Spleen (tissue), 11 donors: ENCODE measurements at regions not wholly inside any gene's neighbourhood (a gene's known extent, or its start where the extent isn't known, plus 50 kb on each side); places are given as distances from the start of the nearest gene placed in this dataset.
"Not testable (repeated sequence)": the region's sequence is repeated elsewhere in the genome, so short reads cannot be mapped to it uniquely, and the experiment has no call there.

ENCODE experiments used
- DNase-seq: peaks from one replicate; pipeline ENCODE4 v3.0.0-alpha.2; 2020
- H3K27ac ChIP-seq, 8 donors: fragments of 200-600 bp; sonication (generic) in 7 of 8; 1 replicate in 4 of 8; 2 replicates in 4 of 8; pipeline versions ENCODE4 v1.5.0 to v1.8.0; 2016 to 2021; ENCODE audit warnings: inconsistent platforms in 4 of 8, mild to moderate bottlenecking in 4 of 8, moderate library complexity in 1 of 8
- H3K27me3 ChIP-seq, 7 donors: fragments of 200-600 bp; sonication (generic) in 6 of 7; replicated peaks in 1 of 7; 1 replicate in 4 of 7; 2 replicates in 3 of 7; pipeline versions ENCODE4 v1.5.0 to v1.8.0; 2016 to 2021; ENCODE audit warnings: inconsistent platforms in 3 of 7, mild to moderate bottlenecking in 1 of 7
- H3K36me3 ChIP-seq, 6 donors: fragments of 200-600 bp; sonication (generic) in 5 of 6; 1 replicate in 4 of 6; 2 replicates in 2 of 6; pipeline versions ENCODE4 v1.5.0 to v1.8.0; 2016 to 2021; ENCODE audit warnings: inconsistent platforms in 2 of 6
- H3K4me1 ChIP-seq, 6 donors: fragments of 200-600 bp; sonication (generic) in 5 of 6; 1 replicate in 3 of 6; 2 replicates in 3 of 6; pipeline versions ENCODE4 v1.5.0 to v1.8.0; 2016 to 2021; ENCODE audit warnings: inconsistent platforms in 3 of 6
- H3K4me3 ChIP-seq, 8 donors: fragments of 200-600 bp; sonication (generic) in 7 of 8; 1 replicate in 4 of 8; 2 replicates in 4 of 8; pipeline versions ENCODE4 v1.5.0 to v1.8.0; 2016 to 2021; ENCODE audit warnings: inconsistent platforms in 4 of 8, mild to moderate bottlenecking in 4 of 8, moderate library complexity in 2 of 8
- H3K9me3 ChIP-seq, 8 donors: fragments of 200-600 bp; sonication (generic) in 7 of 8; 1 replicate in 4 of 8; 2 replicates in 4 of 8; pipeline versions ENCODE4 v1.5.0 to v1.8.0; 2016 to 2021; ENCODE audit warnings: inconsistent platforms in 4 of 8
- CTCF ChIP-seq, 11 experiments: fragments of 200-600 bp in 7 of 11; fragments of 450-650 bp in 4 of 11; sonication (generic) in 4 of 11; IDR thresholded peaks in 8 of 11; conservative IDR thresholded peaks in 3 of 11; 1 replicate in 7 of 11; 2 replicates in 4 of 11; pipeline versions ENCODE4 v1.4.0 to v1.8.0; 2016 to 2021; ENCODE audit warnings: antibody characterized with exemption in 11 of 11, inconsistent platforms in 4 of 11, mild to moderate bottlenecking in 1 of 11
- POLR2A ChIP-seq, 3 donors: fragments of 450-650 bp; IDR thresholded peaks; one replicate each; pipeline ENCODE4 v1.5.1; 2017; ENCODE audit warnings: antibody characterized with exemption in 3 of 3, mild to moderate bottlenecking in 1 of 3
- POLR2AphosphoS5 ChIP-seq, 3 donors: sonication (generic); formaldehyde crosslinking; IDR thresholded peaks; one replicate each; pipeline ENCODE4 v1.5.1; 2017; ENCODE audit warnings: antibody characterized with exemption in 3 of 3
- WGBS, 5 donors: extraction: QIAGEN DNeasy Blood & Tissue Kit in 3 of 5; methylation state at CpG; one replicate each; pipeline versions ENCODE4 v1.1.5 to v1.1.7; 2013 to 2018; 5-methylcytosine and 5-hydroxymethylcytosine counted together
- intact Hi-C: fragments of 100-400 bp; cut with DNase I; formaldehyde crosslinking; loops from one replicate; pipeline ENCODE4 v1.15.0; 2023; ENCODE audit warnings: low total_unique reads
- donor health status: healthy with polysubstance abuse.
- donor health status: DM: no; HTN: no; CAD: no; lungs with moderate emphysema.
- donor health status: DM: no; HTN: no; CAD: no.
- donor health status: Bipolar disorder and iron deficiency.
- donor health status: healthy.
- donor health status: DM: no; HTN: no; CAD: no.
- donor health status: DM: yes; HTN: yes; CAD: no.

- TF ChIP-seq POLR2A (IDR thresholded peaks at IDR 0.05) (no peak), POLR2AphosphoS5 (IDR thresholded peaks at IDR 0.05) (no peak), CTCF (IDR thresholded peaks at IDR 0.05 in 8 of 11, conservative IDR thresholded peaks at IDR 0.05 in 3 of 11) (no peak)
- WGBS, 5 donors, result 58 to 72% (median 64%) methylated on average over 7 of the region's 7 CpGs
- intact Hi-C loops, result no loop called here
- DNase-seq, result no peak
- H3K27ac ChIP-seq, result no peak overlapping the region
- H3K9me3 ChIP-seq, result peaks cover 0 to 2% (median 0%) of the 10 kb centered on the region in 8 donors
- H3K36me3 ChIP-seq, result no peaks in the 10 kb centered on the region
- H3K4me3 ChIP-seq, result no peak overlapping the region
- H3K27me3 ChIP-seq, result peaks cover 0 to 3% (median 0%) of the 10 kb centered on the region in 7 donors
- no peaks in the 10 kb centered on the region for H3K4me1 ChIP-seq
Observed at GRCh38 chr1:177871613-177872307, 98.1 kb downstream of the SEC16B start.

GRCh38 chr1:177869586-177869985 lies 100.3 kb downstream of the SEC16B start:
- Histone ChIP-seq H3K9me3 (no peaks in the 10 kb centered on the region), H3K36me3 (no peaks in the 10 kb centered on the region), H3K4me1 (no peaks in the 10 kb centered on the region), H3K4me3 (no peak overlapping the region), H3K27ac (no peak overlapping the region), H3K27me3 (peaks cover 0 to 3% (median 0%) of the 10 kb centered on the region in 7 donors)
- DNase-seq, result no peak
- whole genome bisulfite sequencing, 5 donors, result 84 to 92% (median 86%) methylated on average over 4 of the region's 4 CpGs
- intact Hi-C loops, result no loop called here
- no peak for TF ChIP-seq CTCF (IDR thresholded peaks at IDR 0.05 in 8 of 11, conservative IDR thresholded peaks at IDR 0.05 in 3 of 11)
- TF ChIP-seq POLR2A (IDR thresholded peaks at IDR 0.05), result no peak
- TF ChIP-seq POLR2AphosphoS5 (IDR thresholded peaks at IDR 0.05), result no peak

GRCh38 chr1:177869011-177869410 lies 100.8 kb downstream of the SEC16B start:
- H3K27ac ChIP-seq, H3K4me1 ChIP-seq, H3K36me3 ChIP-seq, H3K4me3 ChIP-seq, intact Hi-C loops, DNase-seq, H3K9me3 ChIP-seq, H3K27me3 ChIP-seq: not testable (repeated sequence)

- DNase-seq, result no peak
- H3K27me3 ChIP-seq, result no peaks in the 10 kb centered on the region
- H3K4me1 ChIP-seq, result no peaks in the 10 kb centered on the region
- H3K36me3 ChIP-seq, result no peaks in the 10 kb centered on the region
- H3K27ac ChIP-seq, result no peak overlapping the region
- H3K4me3 ChIP-seq, result no peak overlapping the region
- H3K9me3 ChIP-seq, result no peaks in the 10 kb centered on the region
- intact Hi-C loops, result no loop called here
- WGBS, 5 donors, result 82 to 92% (median 90%) methylated on average over 3 of the region's 3 CpGs
- TF ChIP-seq CTCF (IDR thresholded peaks at IDR 0.05 in 8 of 11, conservative IDR thresholded peaks at IDR 0.05 in 3 of 11) (no peak), POLR2AphosphoS5 (IDR thresholded peaks at IDR 0.05) (no peak), POLR2A (IDR thresholded peaks at IDR 0.05) (no peak)
Observed at GRCh38 chr1:177865807-177866206, 104.1 kb downstream of the SEC16B start.
